ENCODE measurements at regions not wholly inside any gene's neighbourhood (a gene's known extent, or its start where the extent isn't known, plus 50 kb on each side); places are given as distances from the start of the nearest gene placed in this dataset.
A peak's percentile ranks its signal among the peaks of the same experiment; 100 is the strongest.

- Histone ChIP-seq H3K4me3 (replicated peaks; ENCODE audit: low read depth, low read length) (no peak overlapping the region), H3K36me3 (ENCODE audit: control insufficient read depth, insufficient read depth, low read length) (no peaks in the 10 kb centered on the region), H3K27me3 (replicated peaks; ENCODE audit: control insufficient read depth, insufficient read depth, low read length) (no peaks in the 10 kb centered on the region)
- no peak for DNase-seq (ENCODE audit: extremely low read depth, insufficient read length)
- no peak for TF ChIP-seq CTCF (IDR thresholded peaks at IDR 0.05; ENCODE audit: insufficient read depth, low read length, poor library complexity, severe bottlenecking)
These were observed 949.7 kb upstream of the TENM3 start for GRCh38 chr4:181293541-181293940.

DNA sequence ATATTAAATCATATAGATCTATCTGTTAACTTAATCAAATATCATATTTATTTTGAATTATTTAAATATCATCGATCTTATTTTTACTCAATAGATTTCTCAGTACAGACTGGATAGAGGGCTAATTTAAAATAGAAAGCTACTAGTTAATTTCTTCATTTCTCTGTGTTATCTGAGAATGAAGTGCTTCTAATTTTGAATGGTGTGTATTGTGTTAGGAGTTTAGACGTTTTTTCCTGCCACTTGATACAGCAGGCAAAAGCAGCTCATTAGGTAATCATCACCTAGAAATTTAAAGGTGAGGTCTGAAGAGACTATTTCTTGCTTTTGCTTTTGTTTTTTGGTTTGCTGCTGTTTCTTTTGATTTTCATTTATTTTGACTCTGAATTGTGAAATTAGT, 948.8 kb upstream of the TENM3 start:
- DNase-seq (ENCODE audit: extremely low read depth, insufficient read length), result no peak
- no peaks in the 10 kb centered on the region for H3K27me3 ChIP-seq (replicated peaks; ENCODE audit: control insufficient read depth, insufficient read depth, low read length)
- no peak overlapping the region for H3K4me3 ChIP-seq (replicated peaks; ENCODE audit: low read depth, low read length)
- TF ChIP-seq CTCF (IDR thresholded peaks at IDR 0.05; ENCODE audit: insufficient read depth, low read length, poor library complexity, severe bottlenecking), result no peak
- no peaks in the 10 kb centered on the region for H3K36me3 ChIP-seq (ENCODE audit: control insufficient read depth, insufficient read depth, low read length)

DNA sequence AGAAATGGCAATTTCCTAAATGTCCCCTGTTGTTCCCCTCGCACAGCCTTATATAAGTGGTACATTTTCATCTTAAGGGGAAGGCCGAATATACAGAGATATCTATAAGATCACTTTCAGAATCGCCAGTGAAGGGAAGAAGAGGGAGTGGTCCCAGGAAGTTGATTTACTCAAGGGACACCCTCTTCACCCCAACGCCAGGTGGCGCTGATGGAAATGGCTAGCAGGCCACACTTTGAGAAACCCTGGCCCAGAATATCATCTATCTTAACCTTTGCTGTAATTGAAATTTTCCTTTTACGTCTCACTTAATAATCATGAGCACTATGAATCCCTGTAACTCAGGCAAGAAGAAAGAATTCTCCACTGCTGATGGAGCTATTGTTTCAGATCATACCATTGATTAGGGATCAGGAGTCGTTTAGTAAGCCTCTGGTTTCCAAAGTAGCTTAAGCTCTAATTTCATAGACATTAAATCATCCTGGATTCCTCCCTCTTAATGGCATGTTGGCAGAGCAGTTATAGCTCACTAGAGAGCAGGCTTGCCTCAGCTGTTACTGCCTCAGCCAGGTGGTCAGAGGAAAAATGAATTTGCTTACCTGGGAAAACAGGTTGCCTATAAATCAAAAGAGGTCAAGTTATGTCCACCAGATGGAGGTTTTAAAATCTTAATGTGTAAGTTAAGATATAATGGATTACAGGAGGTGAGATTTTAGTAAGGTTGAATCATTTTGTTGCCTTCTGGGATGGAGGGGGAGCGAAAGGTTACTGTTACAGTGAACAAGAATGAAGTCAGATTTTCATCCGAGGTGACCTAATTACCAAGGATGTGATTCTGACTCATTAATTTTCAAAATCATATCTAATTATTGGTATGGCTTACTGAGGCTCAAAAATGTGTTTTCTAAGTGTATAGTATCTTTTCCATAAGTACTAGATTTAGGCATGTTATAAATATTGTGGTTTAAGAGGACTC, 941.2 kb upstream of the TENM3 start:
- peak; percentile 63 for TF ChIP-seq CTCF (IDR thresholded peaks at IDR 0.05; ENCODE audit: insufficient read depth, low read length, poor library complexity, severe bottlenecking)
- DNase-seq (ENCODE audit: extremely low read depth, insufficient read length), result no peak
- Histone ChIP-seq H3K36me3 (ENCODE audit: control insufficient read depth, insufficient read depth, low read length) (no peaks in the 10 kb centered on the region), H3K27me3 (replicated peaks; ENCODE audit: control insufficient read depth, insufficient read depth, low read length) (no peaks in the 10 kb centered on the region), H3K4me3 (replicated peaks; ENCODE audit: low read depth, low read length) (no peak overlapping the region)

- H3K27me3 ChIP-seq (replicated peaks; ENCODE audit: control insufficient read depth, insufficient read depth, low read length), result no peaks in the 10 kb centered on the region
- DNase-seq (ENCODE audit: extremely low read depth, insufficient read length), result no peak
- H3K4me3 ChIP-seq (replicated peaks; ENCODE audit: low read depth, low read length), result no peak overlapping the region
- no peaks in the 10 kb centered on the region for H3K36me3 ChIP-seq (ENCODE audit: control insufficient read depth, insufficient read depth, low read length)
- no peak for TF ChIP-seq CTCF (IDR thresholded peaks at IDR 0.05; ENCODE audit: insufficient read depth, low read length, poor library complexity, severe bottlenecking)
These were observed 935.4 kb upstream of the TENM3 start for GRCh38 chr4:181307824-181308223.

- no peak overlapping the region for H3K4me3 ChIP-seq (replicated peaks; ENCODE audit: low read depth, low read length)
- no peaks in the 10 kb centered on the region for H3K36me3 ChIP-seq (ENCODE audit: control insufficient read depth, insufficient read depth, low read length)
- no peaks in the 10 kb centered on the region for H3K27me3 ChIP-seq (replicated peaks; ENCODE audit: control insufficient read depth, insufficient read depth, low read length)
- no peak for DNase-seq (ENCODE audit: extremely low read depth, insufficient read length)
- TF ChIP-seq CTCF (IDR thresholded peaks at IDR 0.05; ENCODE audit: insufficient read depth, low read length, poor library complexity, severe bottlenecking), result no peak
These were observed 934.5 kb upstream of the TENM3 start for GRCh38 chr4:181308476-181309312.
